ENCODE measurements at regions not wholly inside any gene's neighbourhood (a gene's known extent, or its start where the extent isn't known, plus 50 kb on each side); places are given as distances from the start of the nearest gene placed in this dataset.

GRCh38 chr3:171956705-171957104 lies 82.7 kb upstream of the FNDC3B start:
- no peak for DNase-seq

GRCh38 chr3:171959532-171960089 lies 79.8 kb upstream of the FNDC3B start:
- DNase-seq, result no peak

DNA sequence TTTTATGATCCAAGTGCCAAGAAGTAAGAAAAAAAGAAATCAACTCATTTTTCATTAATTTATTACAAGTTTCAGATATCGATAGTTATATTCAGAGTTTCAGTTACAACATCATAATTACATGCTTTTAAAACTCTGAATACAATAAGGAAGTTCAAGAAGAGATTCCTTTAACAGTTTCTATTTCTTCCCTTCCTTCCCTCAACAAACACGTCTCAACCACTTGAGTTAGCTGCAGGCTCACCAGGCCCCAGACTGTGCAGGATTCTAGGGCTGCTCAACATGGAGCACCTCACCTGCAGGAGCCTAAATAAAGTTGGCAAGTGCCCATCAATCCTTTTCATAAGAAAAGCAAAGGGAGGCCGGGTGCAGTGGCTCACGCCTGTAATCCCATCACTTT lies 79.2 kb upstream of the FNDC3B start:
- no peak for DNase-seq

DNA sequence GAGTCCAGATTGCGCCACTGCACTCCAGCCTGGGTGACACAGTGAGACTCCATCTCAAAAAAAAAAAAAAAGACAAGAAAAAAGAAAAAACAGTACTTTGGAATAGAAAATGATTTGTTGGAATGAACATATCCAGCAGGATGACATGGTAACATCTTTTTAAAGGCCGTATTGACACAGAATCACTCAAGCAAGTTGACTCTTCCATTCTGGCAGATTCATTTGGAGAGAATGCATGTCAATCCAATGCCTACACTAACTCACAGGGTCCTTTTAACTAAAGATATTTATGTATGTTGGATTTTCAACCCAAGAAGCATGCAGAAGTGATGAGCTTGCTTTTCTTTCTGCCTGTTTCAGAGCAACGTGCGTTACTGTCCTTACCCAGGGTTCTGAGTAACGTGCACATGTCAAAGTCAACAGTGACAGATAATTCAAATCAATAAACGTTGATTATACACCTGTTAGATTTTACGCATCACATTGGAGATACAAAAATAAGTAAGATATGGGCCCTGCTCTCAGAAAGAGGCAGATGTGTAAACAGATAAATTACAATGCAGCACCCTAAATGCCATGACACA lies 77.1 kb upstream of the FNDC3B start:
- DNase-seq, result no peak

DNA sequence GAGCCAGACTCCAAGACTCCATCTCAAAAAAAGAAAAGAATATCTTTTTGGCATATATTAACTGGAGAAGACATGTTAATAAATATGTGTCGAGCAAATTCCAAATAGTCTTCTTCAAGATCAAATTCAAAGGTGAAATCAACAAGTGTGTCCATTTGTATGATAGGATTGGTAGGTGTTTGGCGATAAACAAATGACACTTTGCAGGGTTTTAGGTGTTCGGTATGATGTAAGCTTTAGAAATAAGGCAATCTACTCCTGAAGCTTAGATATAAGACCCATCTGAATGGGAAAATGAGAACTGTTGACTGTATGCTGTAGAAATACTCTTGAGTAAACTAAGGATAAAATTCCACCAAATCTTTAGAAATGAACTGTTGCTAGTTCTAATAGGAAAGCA lies 75.8 kb upstream of the FNDC3B start:
- DNase-seq, result no peak

DNA sequence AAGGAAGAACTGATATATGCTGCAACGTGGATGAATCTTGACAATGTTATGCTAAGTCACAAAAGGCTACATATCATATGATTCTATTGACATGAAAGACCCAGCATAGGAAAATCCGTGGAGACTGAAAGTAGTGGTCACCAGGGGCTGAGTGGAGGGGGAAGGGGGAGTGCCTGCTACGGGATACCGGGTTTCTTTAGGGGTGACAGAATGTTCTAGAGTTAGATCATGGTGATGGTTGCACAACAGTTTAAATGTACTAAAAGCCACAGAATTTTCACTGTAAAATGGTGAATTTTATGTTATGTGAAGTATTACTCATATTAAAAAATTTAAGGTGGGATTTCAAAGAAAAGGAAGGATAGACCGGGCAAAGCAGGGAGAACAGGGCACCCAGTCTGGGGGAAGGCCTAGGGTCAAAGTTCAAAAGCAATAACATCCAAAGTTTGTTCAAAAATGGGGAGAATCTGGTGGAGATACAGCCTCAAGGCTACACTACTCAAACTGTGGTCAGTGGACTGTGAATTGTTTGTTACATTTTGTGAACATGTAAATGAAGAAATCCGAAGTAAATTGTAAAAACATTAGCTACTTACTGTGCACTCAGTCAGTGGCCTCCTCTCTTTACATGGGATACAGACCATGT lies 74.2 kb upstream of the FNDC3B start:
- no peak for DNase-seq

- no peak for DNase-seq
These were observed 72.7 kb upstream of the FNDC3B start for GRCh38 chr3:171966533-171967136.

- peak; percentile 93 for DNase-seq
These were observed 72.1 kb upstream of the FNDC3B start for GRCh38 chr3:171967137-171967783.

DNA sequence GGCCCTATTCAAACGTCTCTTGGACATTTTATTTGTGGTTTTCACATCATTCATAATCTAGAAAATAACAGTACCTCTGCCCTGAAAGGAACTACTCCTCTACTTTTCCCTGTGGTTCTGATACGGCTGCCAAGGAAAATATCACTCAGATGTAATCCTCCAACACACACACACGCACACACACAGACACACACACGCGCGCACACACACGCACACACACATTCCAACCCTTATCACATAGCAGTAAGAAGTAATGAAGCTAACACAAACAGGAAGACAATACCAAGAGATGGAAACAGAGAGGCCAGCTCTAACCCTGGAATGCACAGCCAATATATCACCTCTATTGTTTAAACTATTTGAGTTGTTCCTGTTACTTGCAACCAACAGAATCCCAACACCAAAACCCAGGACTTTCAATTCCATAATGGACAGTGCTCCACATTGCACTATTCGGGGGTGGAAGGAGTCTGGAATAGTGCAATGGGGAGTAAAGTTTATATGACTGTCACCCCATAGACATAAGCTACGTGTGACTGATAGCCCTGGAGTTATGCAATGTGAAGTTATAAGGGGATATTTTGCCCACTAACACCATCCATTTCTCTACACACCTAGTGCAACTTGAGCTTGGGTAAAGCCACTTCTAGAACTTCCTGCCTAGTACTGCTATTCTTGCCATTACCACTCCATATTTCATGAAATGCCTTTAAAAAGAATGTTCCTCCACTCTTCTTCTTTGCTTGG lies 71.3 kb upstream of the FNDC3B start:
- DNase-seq, result peak; percentile 85

GRCh38 chr3:171970301-171970788 lies 69.0 kb upstream of the FNDC3B start:
- DNase-seq, result peak; percentile 50

- DNase-seq, result peak; percentile 38
These were observed 67.4 kb upstream of the FNDC3B start for GRCh38 chr3:171971919-171972514.

GRCh38 chr3:171972871-171973348 lies 66.5 kb upstream of the FNDC3B start:
- no peak for DNase-seq

DNA sequence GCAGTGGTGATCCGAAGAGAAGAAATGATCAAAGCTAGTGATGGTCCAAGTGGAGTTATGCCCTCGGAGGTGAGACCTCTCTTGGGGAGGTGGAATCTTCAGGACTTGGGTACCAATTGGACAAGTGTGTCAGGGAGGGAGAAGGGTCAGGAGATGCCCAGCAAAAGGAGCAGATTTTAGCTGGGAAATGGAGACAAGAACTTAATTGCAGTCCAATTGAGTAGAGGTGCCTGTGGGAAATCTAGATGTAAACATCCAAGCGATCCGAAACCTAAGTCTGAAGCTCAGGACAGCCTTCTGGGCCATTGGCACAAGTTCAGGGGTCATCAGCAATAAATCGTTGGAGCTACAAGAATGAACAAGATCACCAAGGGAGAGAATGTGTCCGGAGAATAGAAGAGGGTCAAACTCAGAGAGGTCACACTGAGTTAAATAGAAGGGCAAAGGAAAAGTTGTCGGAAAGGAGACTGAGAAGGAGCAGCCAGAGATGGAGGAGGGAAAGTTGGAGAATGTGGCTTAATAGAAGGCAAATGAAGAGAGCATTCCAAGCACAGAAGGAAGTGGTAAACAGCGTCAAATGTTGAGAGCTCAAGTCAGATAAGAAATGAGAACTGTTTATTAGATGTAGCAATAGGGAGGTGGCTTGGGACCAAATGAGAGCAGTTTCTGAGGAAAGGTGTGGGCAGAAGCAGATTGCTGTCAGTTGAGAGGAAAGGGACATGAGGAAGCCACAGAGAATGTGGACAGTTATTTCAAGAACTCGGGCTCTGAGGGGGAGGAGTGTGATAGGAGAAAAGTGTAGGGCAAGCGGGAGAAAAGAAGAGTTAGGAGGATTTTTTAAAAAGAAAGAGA lies 64.2 kb upstream of the FNDC3B start:
- peak; percentile 83 for DNase-seq

- DNase-seq, result peak; percentile 82
These were observed 62.9 kb upstream of the FNDC3B start for GRCh38 chr3:171976526-171976925.

DNA sequence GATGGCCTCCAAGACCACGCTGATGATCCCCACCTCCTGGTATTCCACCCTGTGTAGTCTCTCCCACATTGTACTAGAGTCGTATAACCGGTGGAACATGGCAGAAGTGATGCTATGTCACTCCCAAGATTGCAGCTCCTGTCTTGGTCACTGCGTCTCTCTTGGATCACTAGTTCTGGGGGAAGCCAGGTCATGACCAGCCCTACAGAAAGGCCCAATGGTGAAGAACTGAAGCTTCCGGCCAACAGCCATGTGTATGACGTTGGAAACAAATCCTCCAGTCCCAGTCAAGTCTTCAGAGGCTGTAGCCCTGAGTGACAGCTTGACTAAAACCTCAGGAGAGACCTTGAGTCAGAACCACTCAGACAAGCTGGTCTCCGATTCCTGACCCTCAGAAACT lies 61.9 kb upstream of the FNDC3B start:
- DNase-seq, result no peak

- no peak for DNase-seq
These were observed 61.5 kb upstream of the FNDC3B start for GRCh38 chr3:171977860-171978259.

- DNase-seq, result no peak
These were observed 61.0 kb upstream of the FNDC3B start for GRCh38 chr3:171978390-171978789.

DNA sequence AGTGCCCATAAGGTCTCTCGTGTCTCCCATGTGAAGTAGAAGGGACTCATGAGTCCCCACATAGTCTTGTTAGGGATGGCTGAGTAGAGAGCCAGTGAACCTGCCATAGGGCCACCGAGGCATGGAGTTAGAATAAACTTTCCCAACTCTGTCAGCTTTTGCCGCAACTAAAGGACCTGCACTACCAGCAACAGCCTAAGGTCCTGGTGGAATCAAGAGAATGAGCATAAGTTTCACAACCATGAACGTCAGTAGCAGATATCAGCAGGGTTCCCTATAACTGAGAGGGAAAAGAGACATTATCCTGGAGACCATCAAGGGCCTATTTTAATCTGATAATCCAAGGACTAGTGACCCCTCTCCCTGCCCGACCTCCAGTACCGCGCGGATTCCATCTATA lies 60.3 kb upstream of the FNDC3B start:
- DNase-seq, result no peak

- peak; percentile 55 for DNase-seq
These were observed 58.7 kb upstream of the FNDC3B start for GRCh38 chr3:171980578-171981270.

DNA sequence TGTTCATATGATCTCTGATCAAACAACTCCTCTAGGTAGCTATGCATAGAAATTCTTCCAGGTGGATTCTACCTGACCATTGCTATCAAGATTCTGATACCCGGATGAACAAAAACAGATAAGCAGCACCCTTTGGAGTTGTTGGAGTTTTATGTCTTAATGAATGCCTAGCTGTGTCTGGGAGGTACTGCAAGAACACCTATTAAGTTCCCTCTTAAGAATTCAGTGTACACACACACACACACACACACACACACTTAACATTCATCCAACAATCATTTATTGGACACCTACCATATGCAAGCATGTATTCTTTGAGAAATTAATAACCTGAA lies 58.1 kb upstream of the FNDC3B start:
- no peak for DNase-seq

GRCh38 chr3:171982828-171983227 lies 56.5 kb upstream of the FNDC3B start:
- peak; percentile 80 for DNase-seq

All from fibroblast of skin of right quadriceps (primary cell).